ENCODE measurements at regions not wholly inside any gene's neighbourhood (a gene's known extent, or its start where the extent isn't known, plus 50 kb on each side); places are given as distances from the start of the nearest gene placed in this dataset.

- intact Hi-C loops (cut with DNase I), result no loop called here
- DNase-seq (ENCODE audit: low spot score), result no peak
These were observed 183.6 kb upstream of the CDH11 start for GRCh38 chr16:65305266-65305959.

- no peak for DNase-seq (ENCODE audit: low spot score)
- intact Hi-C loops (cut with DNase I), result no loop called here
These were observed 179.2 kb upstream of the CDH11 start for GRCh38 chr16:65301029-65301428.

GRCh38 chr16:65297453-65297852 lies 175.6 kb upstream of the CDH11 start:
- intact Hi-C loops (cut with DNase I), result no loop called here
- no peak for DNase-seq (ENCODE audit: low spot score)

- intact Hi-C loops (cut with DNase I), result no loop called here
- DNase-seq (ENCODE audit: low spot score), result no peak
These were observed 173.7 kb upstream of the CDH11 start for GRCh38 chr16:65295527-65295926.

GRCh38 chr16:65294708-65295107 lies 172.8 kb upstream of the CDH11 start:
- intact Hi-C loops (cut with DNase I), result no loop called here
- DNase-seq (ENCODE audit: low spot score), result no peak

- DNase-seq (ENCODE audit: low spot score), result no peak
- intact Hi-C loops (cut with DNase I), result no loop called here
These were observed 172.3 kb upstream of the CDH11 start for GRCh38 chr16:65294165-65294564.

- intact Hi-C loops (cut with DNase I), result no loop called here
- DNase-seq (ENCODE audit: low spot score), result no peak
These were observed 167.2 kb upstream of the CDH11 start for GRCh38 chr16:65289022-65289421.

GRCh38 chr16:65287307-65287706 lies 165.4 kb upstream of the CDH11 start:
- no peak for DNase-seq (ENCODE audit: low spot score)
- intact Hi-C loops (cut with DNase I), result no loop called here

GRCh38 chr16:65285128-65286048 lies 163.5 kb upstream of the CDH11 start:
- intact Hi-C loops (cut with DNase I), result no loop called here
- DNase-seq (ENCODE audit: low spot score), result no peak

GRCh38 chr16:65284626-65285025 lies 162.8 kb upstream of the CDH11 start:
- intact Hi-C loops (cut with DNase I), result no loop called here
- no peak for DNase-seq (ENCODE audit: low spot score)

- intact Hi-C loops (cut with DNase I), result no loop called here
- DNase-seq (ENCODE audit: low spot score), result no peak
These were observed 161.4 kb upstream of the CDH11 start for GRCh38 chr16:65283181-65283651.

GRCh38 chr16:65281586-65281985 lies 159.7 kb upstream of the CDH11 start:
- no peak for DNase-seq (ENCODE audit: low spot score)
- intact Hi-C loops (cut with DNase I), result no loop called here

GRCh38 chr16:65280845-65281512 lies 159.1 kb upstream of the CDH11 start:
- intact Hi-C loops (cut with DNase I), result no loop called here
- DNase-seq (ENCODE audit: low spot score), result no peak

- no peak for DNase-seq (ENCODE audit: low spot score)
- intact Hi-C loops (cut with DNase I), result no loop called here
These were observed 157.7 kb upstream of the CDH11 start for GRCh38 chr16:65279576-65279975.

- intact Hi-C loops (cut with DNase I), result no loop called here
- no peak for DNase-seq (ENCODE audit: low spot score)
These were observed 157.0 kb upstream of the CDH11 start for GRCh38 chr16:65278874-65279273.

GRCh38 chr16:65274566-65274965 lies 152.7 kb upstream of the CDH11 start:
- no peak for DNase-seq (ENCODE audit: low spot score)
- intact Hi-C loops (cut with DNase I), result no loop called here

- intact Hi-C loops (cut with DNase I), result no loop called here
- DNase-seq (ENCODE audit: low spot score), result no peak
These were observed 151.0 kb upstream of the CDH11 start for GRCh38 chr16:65272699-65273414.

- intact Hi-C loops (cut with DNase I), result no loop called here
- no peak for DNase-seq (ENCODE audit: low spot score)
These were observed 150.1 kb upstream of the CDH11 start for GRCh38 chr16:65271996-65272395.

GRCh38 chr16:65268331-65268730 lies 146.5 kb upstream of the CDH11 start:
- no peak for DNase-seq (ENCODE audit: low spot score)
- intact Hi-C loops (cut with DNase I), result no loop called here

- no peak for DNase-seq (ENCODE audit: low spot score)
- intact Hi-C loops (cut with DNase I), result no loop called here
These were observed 142.0 kb upstream of the CDH11 start for GRCh38 chr16:65263896-65264295.
